ENCODE measurements at regions not wholly inside any gene's neighbourhood (a gene's known extent, or its start where the extent isn't known, plus 50 kb on each side); places are given as distances from the start of the nearest gene placed in this dataset.

DNA sequence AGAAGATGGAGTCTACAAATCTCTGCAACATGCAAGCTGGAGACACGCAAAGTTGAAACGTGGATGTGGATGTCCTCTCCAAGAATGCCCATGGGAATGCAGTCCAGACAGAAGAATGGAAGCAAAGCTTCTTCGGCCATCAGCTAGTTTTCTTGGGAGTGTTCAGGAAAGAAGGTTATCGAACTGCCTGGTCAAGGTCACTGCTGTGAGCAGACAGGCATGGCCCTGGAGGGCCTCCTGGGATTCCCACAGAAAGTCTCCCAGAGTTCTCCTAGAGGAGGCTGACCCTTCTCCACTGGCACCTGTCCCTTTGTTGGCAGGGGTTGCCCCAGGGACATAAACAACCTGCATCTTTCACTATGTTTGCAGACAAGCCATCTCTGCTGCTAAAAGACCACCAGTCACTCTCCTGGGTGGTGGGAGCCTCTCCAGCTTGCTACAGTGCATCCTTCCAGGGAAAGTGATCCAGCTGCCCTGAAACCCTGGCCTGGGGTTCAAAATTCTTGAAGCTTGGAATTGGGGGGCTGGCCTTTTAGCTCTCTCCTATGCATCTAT is 265.8 kb downstream of the SYK start:
- H3K36me3 ChIP-seq (ENCODE audit: control insufficient read depth in 3 of 3, insufficient read depth in 2 of 3, low read depth in 1 of 3, low read length in 3 of 3), result no peaks in the 10 kb centered on the region
- H3K4me1 ChIP-seq (ENCODE audit: control insufficient read depth in 3 of 3, insufficient read depth in 2 of 3, low read depth in 1 of 3, low read length in 2 of 3), result peaks cover 0 to 17% (median 0%) of the 10 kb centered on the region in 3 donors
- H3K27ac ChIP-seq (ENCODE audit: low read depth in 1 of 3, low read length in 2 of 3), result no peak overlapping the region
- no peaks in the 10 kb centered on the region for H3K27me3 ChIP-seq (ENCODE audit: control insufficient read depth in 3 of 3, insufficient read depth in 3 of 3, low read length in 3 of 3)
- WGBS, 3 donors, result 88 to 93% (median 93%) methylated on average over 4 of the region's 4 CpGs
- no peak overlapping the region for H3K4me3 ChIP-seq (ENCODE audit: low read depth in 1 of 3, low read length in 3 of 3)
- H3K9me3 ChIP-seq (ENCODE audit: control insufficient read depth in 2 of 2, insufficient read depth in 1 of 2, low read depth in 1 of 2, low read length in 1 of 2), result peaks cover 0 to 5% of the 10 kb centered on the region in 2 donors
- DNase-seq, result no peak
- no peak for FAIRE-seq

DNA sequence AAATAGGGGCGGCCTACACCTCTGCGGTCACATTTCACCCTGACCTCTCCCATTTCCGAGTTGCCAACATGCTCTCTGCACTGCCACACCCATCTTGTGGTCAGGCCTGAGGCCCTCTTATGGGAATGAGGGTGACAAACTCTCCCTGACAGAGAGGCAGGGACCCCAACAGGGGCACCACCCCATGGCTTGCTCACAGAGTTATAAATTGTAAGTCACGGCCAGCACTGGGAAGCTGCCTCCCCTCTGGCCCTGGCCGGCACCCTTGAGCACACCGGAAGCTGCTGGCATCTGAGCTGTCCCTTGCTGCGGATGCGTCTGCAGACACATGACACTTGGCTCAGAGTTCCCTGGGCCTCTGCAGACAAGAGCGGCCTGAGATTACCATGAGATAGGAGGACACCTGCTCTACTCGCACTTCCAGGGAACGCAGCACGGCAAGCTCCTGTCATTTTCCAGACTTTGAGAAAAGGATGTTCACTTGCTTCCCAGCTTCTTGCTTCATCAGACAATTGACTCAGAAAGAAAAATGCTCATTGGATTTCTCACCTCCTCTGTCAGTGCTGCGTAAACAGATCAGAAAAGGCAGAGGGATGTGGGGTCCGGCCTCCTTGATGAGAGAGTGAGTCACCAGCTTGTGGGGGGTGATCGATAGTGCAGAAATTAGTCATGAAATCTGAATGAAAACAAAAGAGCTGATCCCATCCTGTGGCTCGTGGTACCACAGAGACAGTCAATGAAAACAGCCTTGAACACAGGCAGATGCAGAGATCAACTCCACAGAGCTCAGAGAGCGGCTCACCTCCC is 269.8 kb downstream of the SYK start:
- WGBS, 3 donors, result 27 to 59% (median 36%) methylated on average over 17 of the region's 17 CpGs
- Histone ChIP-seq H3K4me1 (ENCODE audit: control insufficient read depth in 3 of 3, insufficient read depth in 2 of 3, low read depth in 1 of 3, low read length in 2 of 3) (peaks cover 0 to 26% (median 0%) of the 10 kb centered on the region in 3 donors), H3K27ac (ENCODE audit: low read depth in 1 of 3, low read length in 2 of 3) (peak overlapping the region; percentile 6 to 85 (median 40)), H3K9me3 (ENCODE audit: control insufficient read depth in 2 of 2, insufficient read depth in 1 of 2, low read depth in 1 of 2, low read length in 1 of 2) (peaks cover 0 to 3% of the 10 kb centered on the region in 2 donors), H3K36me3 (ENCODE audit: control insufficient read depth in 3 of 3, insufficient read depth in 2 of 3, low read depth in 1 of 3, low read length in 3 of 3) (no peaks in the 10 kb centered on the region), H3K4me3 (ENCODE audit: low read depth in 1 of 3, low read length in 3 of 3) (no peak overlapping the region), H3K27me3 (ENCODE audit: control insufficient read depth in 3 of 3, insufficient read depth in 3 of 3, low read length in 3 of 3) (no peaks in the 10 kb centered on the region)
- FAIRE-seq (no peak), DNase-seq (peak; percentile 25 to 63)

DNA sequence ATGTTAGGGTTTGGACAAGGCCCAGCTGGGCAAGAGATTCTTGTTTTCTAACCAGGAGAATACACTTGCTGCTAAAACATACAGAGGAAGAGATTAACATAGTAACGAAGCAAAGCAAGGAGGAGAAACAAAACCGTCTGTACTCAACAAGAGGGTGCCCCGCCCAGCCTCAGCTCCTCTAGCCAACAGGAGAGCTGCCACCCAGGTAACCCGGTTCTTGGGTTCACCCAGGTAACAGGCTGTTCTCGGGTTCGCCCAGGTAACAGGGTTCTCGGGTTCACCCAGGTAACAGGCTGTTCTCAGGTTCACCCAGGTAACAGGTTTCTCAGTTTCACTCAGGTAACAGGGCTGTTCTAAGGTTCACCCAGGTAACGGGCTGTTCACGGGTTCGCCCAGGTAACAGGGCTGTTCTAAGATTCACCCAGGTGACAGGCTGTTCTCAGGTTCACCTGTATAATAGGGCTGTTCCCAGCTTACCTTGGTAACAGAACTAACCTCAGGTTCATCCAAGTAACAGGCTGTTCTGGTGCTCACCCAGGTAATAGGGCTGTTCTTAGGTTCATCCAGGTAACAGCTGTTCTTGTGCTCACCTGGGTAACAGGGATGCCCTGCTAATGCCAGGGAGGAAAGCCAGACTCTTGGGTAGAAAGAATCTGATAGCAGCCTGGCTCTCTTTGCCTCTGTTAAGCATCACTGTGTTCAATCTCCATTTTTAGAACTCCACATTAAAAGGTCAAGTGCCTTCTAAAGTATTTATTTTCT is 271.6 kb downstream of the SYK start:
- peaks cover 0 to 35% (median 0%) of the 10 kb centered on the region in 3 donors for H3K4me1 ChIP-seq (ENCODE audit: control insufficient read depth in 3 of 3, insufficient read depth in 2 of 3, low read depth in 1 of 3, low read length in 2 of 3)
- 14 to 68% (median 37%) methylated on average over 10 of the region's 10 CpGs for WGBS, 3 donors
- FAIRE-seq (no peak), DNase-seq (peak in 1 of 2 donors; percentile 87)
- no peaks in the 10 kb centered on the region for H3K36me3 ChIP-seq (ENCODE audit: control insufficient read depth in 3 of 3, insufficient read depth in 2 of 3, low read depth in 1 of 3, low read length in 3 of 3)
- no peaks in the 10 kb centered on the region for H3K27me3 ChIP-seq (ENCODE audit: control insufficient read depth in 3 of 3, insufficient read depth in 3 of 3, low read length in 3 of 3)
- H3K9me3 ChIP-seq (ENCODE audit: control insufficient read depth in 2 of 2, insufficient read depth in 1 of 2, low read depth in 1 of 2, low read length in 1 of 2), result peaks cover 0 to 9% of the 10 kb centered on the region in 2 donors
- H3K27ac ChIP-seq (ENCODE audit: low read depth in 1 of 3, low read length in 2 of 3), result no peak overlapping the region
- no peak overlapping the region for H3K4me3 ChIP-seq (ENCODE audit: low read depth in 1 of 3, low read length in 3 of 3)

DNA sequence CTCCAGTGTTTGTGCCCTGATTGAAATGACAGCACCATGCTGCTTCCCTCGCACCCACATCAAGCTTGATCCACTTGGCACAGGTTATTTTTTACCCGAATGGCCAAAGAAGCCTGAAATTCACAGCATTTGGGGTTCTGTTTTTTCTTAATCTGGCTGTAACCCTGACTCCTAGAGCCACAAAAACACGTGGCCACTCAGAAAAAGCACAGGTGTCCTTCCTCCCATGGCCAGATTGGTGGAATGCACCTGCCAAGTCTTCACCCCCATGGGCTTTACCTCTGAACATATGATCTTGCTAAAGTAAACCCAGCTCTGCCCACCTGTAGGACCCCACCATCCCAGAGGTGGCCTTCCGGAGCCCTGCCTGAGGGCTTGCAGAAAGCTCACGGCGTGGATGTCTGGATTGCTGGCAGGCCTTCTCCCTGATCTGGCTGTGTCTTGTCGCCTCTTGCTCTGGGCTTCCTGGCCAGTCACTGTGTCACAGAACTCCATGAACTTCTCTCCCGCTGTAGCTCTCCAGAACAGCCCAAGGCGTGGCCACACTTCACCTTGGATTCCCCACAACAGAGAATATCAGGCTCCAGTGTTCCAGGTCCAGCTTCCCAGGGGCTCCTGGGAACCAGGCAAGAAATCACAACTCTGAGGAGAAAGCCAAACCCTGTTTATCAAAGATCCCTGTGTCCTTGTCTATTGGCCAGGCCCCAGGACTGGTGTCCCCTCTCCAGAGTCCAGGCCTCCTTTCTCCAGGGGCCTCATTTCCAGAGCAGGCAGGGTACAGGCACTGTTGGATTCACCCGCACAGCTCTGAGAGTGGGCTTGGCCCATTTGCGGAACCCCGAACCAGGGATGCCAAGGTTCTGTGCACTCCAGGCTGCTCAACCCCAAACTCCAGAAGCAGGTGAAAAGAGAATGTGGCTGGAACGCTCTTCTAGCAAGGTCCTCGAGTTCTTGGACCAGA is 272.5 kb downstream of the SYK start:
- Histone ChIP-seq H3K9me3 (ENCODE audit: control insufficient read depth in 2 of 2, insufficient read depth in 1 of 2, low read depth in 1 of 2, low read length in 1 of 2) (peaks cover 0 to 6% of the 10 kb centered on the region in 2 donors), H3K4me3 (ENCODE audit: low read depth in 1 of 3, low read length in 3 of 3) (no peak overlapping the region), H3K4me1 (ENCODE audit: control insufficient read depth in 3 of 3, insufficient read depth in 2 of 3, low read depth in 1 of 3, low read length in 2 of 3) (peaks cover 0 to 44% (median 0%) of the 10 kb centered on the region in 3 donors), H3K27me3 (ENCODE audit: control insufficient read depth in 3 of 3, insufficient read depth in 3 of 3, low read length in 3 of 3) (no peaks in the 10 kb centered on the region), H3K27ac (ENCODE audit: low read depth in 1 of 3, low read length in 2 of 3) (no peak overlapping the region), H3K36me3 (ENCODE audit: control insufficient read depth in 3 of 3, insufficient read depth in 2 of 3, low read depth in 1 of 3, low read length in 3 of 3) (no peaks in the 10 kb centered on the region)
- WGBS, 3 donors, result 84 to 92% (median 86%) methylated on average over 14 of the region's 14 CpGs
- DNase-seq (peak in 1 of 2 donors; percentile 42), FAIRE-seq (no peak)

DNA sequence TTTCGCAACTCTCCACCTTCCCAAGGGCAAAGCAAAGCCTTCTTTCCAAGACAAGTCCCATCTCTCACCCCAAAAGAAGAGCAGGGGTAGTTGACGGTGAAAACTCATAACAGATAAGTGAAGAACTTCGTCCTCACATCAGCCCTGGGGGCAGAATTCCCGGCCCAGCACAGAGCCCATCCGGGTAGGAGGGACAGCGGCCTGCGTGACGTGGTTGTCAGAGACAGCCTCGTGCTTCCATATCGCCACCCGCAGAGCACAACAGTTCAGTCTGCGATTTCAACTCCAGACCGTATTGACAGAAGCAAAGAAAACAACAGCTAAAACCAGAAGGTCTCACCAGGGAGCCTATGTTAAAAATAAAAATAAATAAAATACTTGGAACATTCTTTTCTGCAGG is 273.2 kb downstream of the SYK start:
- DNase-seq (no peak), FAIRE-seq (no peak)
- Histone ChIP-seq H3K27ac (ENCODE audit: low read depth in 1 of 3, low read length in 2 of 3) (no peak overlapping the region), H3K36me3 (ENCODE audit: control insufficient read depth in 3 of 3, insufficient read depth in 2 of 3, low read depth in 1 of 3, low read length in 3 of 3) (no peaks in the 10 kb centered on the region), H3K9me3 (ENCODE audit: control insufficient read depth in 2 of 2, insufficient read depth in 1 of 2, low read depth in 1 of 2, low read length in 1 of 2) (peaks cover 0 to 6% of the 10 kb centered on the region in 2 donors), H3K4me1 (ENCODE audit: control insufficient read depth in 3 of 3, insufficient read depth in 2 of 3, low read depth in 1 of 3, low read length in 2 of 3) (peaks cover 0 to 45% (median 0%) of the 10 kb centered on the region in 3 donors), H3K4me3 (ENCODE audit: low read depth in 1 of 3, low read length in 3 of 3) (no peak overlapping the region), H3K27me3 (ENCODE audit: control insufficient read depth in 3 of 3, insufficient read depth in 3 of 3, low read length in 3 of 3) (no peaks in the 10 kb centered on the region)
- 92 to 95% (median 94%) methylated on average over 13 of the region's 13 CpGs for WGBS, 3 donors

DNA sequence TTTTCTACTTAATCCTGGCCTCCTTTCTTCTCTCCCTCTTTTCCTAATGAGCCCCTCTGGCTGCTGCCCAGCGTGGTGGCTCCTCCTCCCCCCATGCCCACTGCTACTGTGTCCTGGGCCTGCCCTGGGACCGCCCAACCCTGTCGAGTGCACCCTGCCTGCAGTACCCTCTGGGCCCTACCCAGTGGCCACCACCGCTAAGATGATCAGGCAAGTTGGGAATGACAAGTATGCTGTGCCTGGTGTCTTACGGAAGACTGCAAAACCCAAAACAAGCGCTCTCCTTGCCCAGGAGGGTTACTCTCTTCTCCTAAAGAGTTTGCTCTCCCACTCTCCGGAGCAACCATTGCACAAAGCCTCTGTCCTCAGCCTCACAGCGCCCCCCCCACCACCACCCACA is 273.7 kb downstream of the SYK start:
- 91 to 100% (median 91%) methylated on average over 7 to 8 of the region's 8 CpGs for WGBS, 3 donors

DNA sequence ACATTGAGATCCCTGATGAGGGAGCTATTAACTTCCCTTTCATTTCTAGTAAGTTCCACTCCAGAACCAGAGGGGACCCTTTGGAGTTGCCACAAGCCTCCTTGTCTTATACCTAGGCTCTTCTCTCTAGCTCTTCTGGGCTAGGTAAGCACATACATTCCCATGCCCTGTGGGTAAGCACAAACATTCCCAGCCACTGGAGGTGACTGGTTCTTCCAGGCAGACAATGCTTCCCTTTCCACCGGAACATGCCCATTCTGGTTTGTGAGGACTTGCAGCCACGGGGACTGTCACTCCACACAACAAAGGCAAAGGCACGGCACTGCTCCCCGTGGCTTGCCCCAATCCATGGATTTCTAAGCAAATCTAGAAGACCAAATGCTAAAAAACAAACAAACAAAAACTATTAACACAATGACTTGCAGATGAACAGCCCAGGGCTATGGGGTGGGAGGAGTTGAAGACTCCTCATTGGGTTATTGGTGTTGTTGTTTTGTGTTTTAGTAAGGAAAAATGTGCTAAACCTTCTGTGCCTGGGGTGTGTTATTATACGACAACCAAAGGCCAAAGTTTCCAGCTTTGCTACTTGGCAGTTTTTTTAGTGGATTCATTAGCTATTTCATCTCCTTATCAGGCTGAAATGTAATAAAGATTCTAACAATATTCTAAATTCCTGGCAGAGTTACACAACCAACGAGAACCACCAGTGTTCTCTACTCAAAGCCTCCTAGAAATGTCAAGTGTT is 276.2 kb downstream of the SYK start:
- H3K9me3 ChIP-seq (ENCODE audit: control insufficient read depth in 2 of 2, insufficient read depth in 1 of 2, low read depth in 1 of 2, low read length in 1 of 2), result peaks cover 0 to 6% of the 10 kb centered on the region in 2 donors
- DNase-seq (peak in 1 of 2 donors; percentile 36), FAIRE-seq (no peak)
- H3K4me3 ChIP-seq (ENCODE audit: low read depth in 1 of 3, low read length in 3 of 3), result no peak overlapping the region
- H3K27me3 ChIP-seq (ENCODE audit: control insufficient read depth in 3 of 3, insufficient read depth in 3 of 3, low read length in 3 of 3), result no peaks in the 10 kb centered on the region
- H3K4me1 ChIP-seq (ENCODE audit: control insufficient read depth in 3 of 3, insufficient read depth in 2 of 3, low read depth in 1 of 3, low read length in 2 of 3), result peaks cover 0 to 27% (median 0%) of the 10 kb centered on the region in 3 donors
- peak overlapping the region in 1 of 3 donors; percentile 6 for H3K27ac ChIP-seq (ENCODE audit: low read depth in 1 of 3, low read length in 2 of 3)
- no peaks in the 10 kb centered on the region for H3K36me3 ChIP-seq (ENCODE audit: control insufficient read depth in 3 of 3, insufficient read depth in 2 of 3, low read depth in 1 of 3, low read length in 3 of 3)
- 46 to 76% (median 66%) methylated on average over 6 of the region's 6 CpGs for WGBS, 3 donors

More for the DNA sequence above, 273.7 kb downstream of the SYK start:
- H3K4me1 ChIP-seq (ENCODE audit: control insufficient read depth in 3 of 3, insufficient read depth in 2 of 3, low read depth in 1 of 3, low read length in 2 of 3), result peaks cover 0 to 45% (median 0%) of the 10 kb centered on the region in 3 donors
- H3K9me3 ChIP-seq (ENCODE audit: control insufficient read depth in 2 of 2, insufficient read depth in 1 of 2, low read depth in 1 of 2, low read length in 1 of 2), result peaks cover 0 to 6% of the 10 kb centered on the region in 2 donors
- H3K36me3 ChIP-seq (ENCODE audit: control insufficient read depth in 3 of 3, insufficient read depth in 2 of 3, low read depth in 1 of 3, low read length in 3 of 3), result no peaks in the 10 kb centered on the region
- no peak for DNase-seq
- no peak overlapping the region for H3K27ac ChIP-seq (ENCODE audit: low read depth in 1 of 3, low read length in 2 of 3)
- no peak for FAIRE-seq
- no peak overlapping the region for H3K4me3 ChIP-seq (ENCODE audit: low read depth in 1 of 3, low read length in 3 of 3)
- H3K27me3 ChIP-seq (ENCODE audit: control insufficient read depth in 3 of 3, insufficient read depth in 3 of 3, low read length in 3 of 3), result no peaks in the 10 kb centered on the region

All from small intestine (tissue), 7 donors.